Left ventricle myocardium inferior (tissue), 1 donor: ENCODE measurements at regions not wholly inside any gene's neighbourhood (a gene's known extent, or its start where the extent isn't known, plus 50 kb on each side); places are given as distances from the start of the nearest gene placed in this dataset.
A peak's percentile ranks its signal among the peaks of the same experiment; 100 is the strongest.
"Not testable (repeated sequence)": the region's sequence is repeated elsewhere in the genome, so short reads cannot be mapped to it uniquely, and the experiment has no call there.

Source experiments
- DNase-seq: peaks from one replicate; pipeline ENCODE4 v3.0.0-alpha.2; 2020
- H3K27ac ChIP-seq: fragments of 200-600 bp; replicated peaks from 2 replicates; pipeline ENCODE4 v1.8.0; 2021
- H3K27me3 ChIP-seq: fragments of 200-600 bp; 2 replicates; pipeline ENCODE4 v1.8.0; 2021; ENCODE audit warnings: low read depth
- H3K36me3 ChIP-seq: fragments of 200-600 bp; 2 replicates; pipeline ENCODE4 v1.8.0; 2021
- H3K4me1 ChIP-seq: fragments of 200-600 bp; 2 replicates; pipeline ENCODE4 v1.8.0; 2021
- H3K4me3 ChIP-seq: fragments of 200-600 bp; 2 replicates; pipeline ENCODE4 v1.8.0; 2021; ENCODE audit warnings: mild to moderate bottlenecking, moderate library complexity
- H3K9me3 ChIP-seq: fragments of 200-600 bp; replicated peaks from 2 replicates; pipeline ENCODE4 v1.8.0; 2021
- CTCF ChIP-seq: fragments of 200-600 bp; IDR thresholded peaks from 2 replicates; pipeline ENCODE4 v1.8.0; 2021; ENCODE audit warnings: antibody characterized with exemption, mild to moderate bottlenecking, borderline replicate concordance
- intact Hi-C: fragments of 100-400 bp; cut with micrococcal nuclease; formaldehyde crosslinking; loops from one replicate; pipeline ENCODE4 v1.11.0; 2022
- donor health status: DM: no; HTN: yes; CAD: no; lungs with severe emphysema.

- Histone ChIP-seq H3K9me3 (peaks cover 8% of the 10 kb centered on the region), H3K27ac (no peak overlapping the region), H3K4me3 (no peak overlapping the region), H3K4me1 (no peaks in the 10 kb centered on the region), H3K27me3 (no peaks in the 10 kb centered on the region), H3K36me3 (no peaks in the 10 kb centered on the region)
- no peak for TF ChIP-seq CTCF
- intact Hi-C loops, result no loop called here
- DNase-seq, result no peak
Observed at GRCh38 chr6:21341910-21342309, 251.6 kb upstream of the SOX4 start.

GRCh38 chr6:21342501-21342900 is 251.1 kb upstream of the SOX4 start:
- Histone ChIP-seq H3K36me3 (no peaks in the 10 kb centered on the region), H3K27me3 (no peaks in the 10 kb centered on the region), H3K27ac (no peak overlapping the region), H3K4me1 (no peaks in the 10 kb centered on the region), H3K4me3 (no peak overlapping the region), H3K9me3 (peaks cover 6% of the 10 kb centered on the region)
- intact Hi-C loops, result no loop called here
- no peak for TF ChIP-seq CTCF
- DNase-seq, result no peak

- H3K4me1 ChIP-seq, DNase-seq, H3K4me3 ChIP-seq, H3K9me3 ChIP-seq, H3K27ac ChIP-seq, H3K27me3 ChIP-seq, H3K36me3 ChIP-seq, intact Hi-C loops: not testable (repeated sequence)
Observed at GRCh38 chr6:21345704-21346103, 247.8 kb upstream of the SOX4 start.

- H3K9me3 ChIP-seq, result peaks cover 6% of the 10 kb centered on the region
- TF ChIP-seq CTCF, result no peak
- intact Hi-C loops, result no loop called here
- H3K36me3 ChIP-seq, result no peaks in the 10 kb centered on the region
- H3K27ac ChIP-seq, result no peak overlapping the region
- no peak for DNase-seq
- no peak overlapping the region for H3K4me3 ChIP-seq
- no peaks in the 10 kb centered on the region for H3K27me3 ChIP-seq
- H3K4me1 ChIP-seq, result peaks cover 9% of the 10 kb centered on the region
Observed at GRCh38 chr6:21348146-21348503, 245.4 kb upstream of the SOX4 start.

GRCh38 chr6:21348504-21349195 is 244.9 kb upstream of the SOX4 start:
- no peak for TF ChIP-seq CTCF
- peak; percentile 21 for DNase-seq
- Histone ChIP-seq H3K4me1 (peaks cover 9% of the 10 kb centered on the region), H3K27ac (no peak overlapping the region), H3K27me3 (no peaks in the 10 kb centered on the region), H3K36me3 (no peaks in the 10 kb centered on the region), H3K4me3 (no peak overlapping the region), H3K9me3 (peaks cover 4% of the 10 kb centered on the region)
- intact Hi-C loops, result no loop called here

- Histone ChIP-seq H3K4me1 (peaks cover 9% of the 10 kb centered on the region), H3K9me3 (no peaks in the 10 kb centered on the region), H3K4me3 (no peak overlapping the region), H3K36me3 (no peaks in the 10 kb centered on the region), H3K27ac (no peak overlapping the region), H3K27me3 (no peaks in the 10 kb centered on the region)
- no peak for DNase-seq
- intact Hi-C loops, result no loop called here
- TF ChIP-seq CTCF, result no peak
Observed at GRCh38 chr6:21349834-21350233, 243.7 kb upstream of the SOX4 start.
